Breast epithelium (tissue), 3 donors: ENCODE measurements at regions not wholly inside any gene's neighbourhood (a gene's known extent, or its start where the extent isn't known, plus 50 kb on each side); places are given as distances from the start of the nearest gene placed in this dataset.

Experiments used
- CTCF ChIP-seq, 3 donors: fragments of 450-650 bp; IDR thresholded peaks; one replicate each; pipeline ENCODE4 v1.5.1; 2016 to 2017; ENCODE audit warnings: antibody characterized with exemption in 3 of 3, mild to moderate bottlenecking in 3 of 3, moderate library complexity in 3 of 3
- POLR2A ChIP-seq: fragments of 450-650 bp; IDR thresholded peaks from one replicate; pipeline ENCODE4 v1.6.1; 2016; ENCODE audit warnings: antibody characterized with exemption, mild to moderate bottlenecking, moderate library complexity
- POLR2AphosphoS5 ChIP-seq, 3 donors: sonication (generic); formaldehyde crosslinking; IDR thresholded peaks; one replicate each; pipeline ENCODE4 v1.6.1; 2017; ENCODE audit warnings: antibody characterized with exemption in 3 of 3

- no peak for TF ChIP-seq CTCF (IDR thresholded peaks at IDR 0.05)
- TF ChIP-seq POLR2A, result no peak
- TF ChIP-seq POLR2AphosphoS5 (IDR thresholded peaks at IDR 0.05), result no peak
Observed at GRCh38 chr7:81641873-81642272, 128.0 kb downstream of the HGF start.
